H1 (cell line): ENCODE measurements at regions not wholly inside any gene's neighbourhood (a gene's known extent, or its start where the extent isn't known, plus 50 kb on each side); places are given as distances from the start of the nearest gene placed in this dataset.

Source experiments
- BACH1 ChIP-seq: IDR thresholded peaks from 2 replicates; pipeline ENCODE4 v1.6.1; 2012; ENCODE audit warnings: low read length, improper control_type of control experiment
- CBX8 ChIP-seq: fragments of 300-800, 300-1000 bp; sonication (generic); IDR thresholded peaks from 2 replicates; pipeline ENCODE4 v1.7.1; 2016; ENCODE audit warnings: low read depth, low read length, borderline replicate concordance
- FOSL1 ChIP-seq: IDR thresholded peaks from 2 replicates; pipeline ENCODE4 v1.6.1; 2011; ENCODE audit warnings: mild to moderate bottlenecking, low read depth, low read length, moderate library complexity; ENCODE audit not compliant: insufficient read depth
- GABPA ChIP-seq: IDR thresholded peaks from 2 replicates; pipeline ENCODE4 v1.6.1; 2011; ENCODE audit warnings: mild to moderate bottlenecking, low read length, moderate library complexity, borderline replicate concordance; ENCODE audit not compliant: insufficient read depth
- JUN ChIP-seq: IDR thresholded peaks from 2 replicates; pipeline ENCODE4 v1.6.1; 2011; ENCODE audit warnings: low read depth, mild to moderate bottlenecking, improper control_type of control experiment, low read length
- NANOG ChIP-seq: IDR thresholded peaks from 2 replicates; pipeline ENCODE4 v1.6.1; 2011; ENCODE audit warnings: low read length, low read depth, mild to moderate bottlenecking, inconsistent platforms; ENCODE audit not compliant: insufficient read depth, poor library complexity, severe bottlenecking
- POLR2AphosphoS5 ChIP-seq: IDR thresholded peaks from 2 replicates; pipeline ENCODE4 v1.6.1; 2011; ENCODE audit warnings: low read depth, low read length
- SP4 ChIP-seq: IDR thresholded peaks from 2 replicates; pipeline ENCODE4 v1.6.1; 2012; ENCODE audit warnings: low read length, inconsistent platforms
- TAF1 ChIP-seq: IDR thresholded peaks from 2 replicates; pipeline ENCODE4 v1.6.1; 2011; ENCODE audit warnings: mild to moderate bottlenecking, low read depth, low read length
- TF ChIP-seq, protein P1 (sequence below): fragments of 300-600 bp; sonication (generic); IDR thresholded peaks from 2 replicates; pipeline ENCODE4 v1.7.1; 2012; ENCODE audit warnings: low read length, moderate library complexity, mild to moderate bottlenecking, inconsistent platforms; ENCODE audit not compliant: insufficient replicate concordance
- TF ChIP-seq, protein P2 (sequence below): IDR thresholded peaks from 2 replicates; pipeline ENCODE4 v1.6.1; 2012; ENCODE audit warnings: inconsistent platforms
- TF ChIP-seq, protein P3 (sequence below): IDR thresholded peaks from 2 replicates; pipeline ENCODE4 v1.6.1; 2011; ENCODE audit warnings: low read depth, mild to moderate bottlenecking, low read length; ENCODE audit not compliant: insufficient read depth

DNA sequence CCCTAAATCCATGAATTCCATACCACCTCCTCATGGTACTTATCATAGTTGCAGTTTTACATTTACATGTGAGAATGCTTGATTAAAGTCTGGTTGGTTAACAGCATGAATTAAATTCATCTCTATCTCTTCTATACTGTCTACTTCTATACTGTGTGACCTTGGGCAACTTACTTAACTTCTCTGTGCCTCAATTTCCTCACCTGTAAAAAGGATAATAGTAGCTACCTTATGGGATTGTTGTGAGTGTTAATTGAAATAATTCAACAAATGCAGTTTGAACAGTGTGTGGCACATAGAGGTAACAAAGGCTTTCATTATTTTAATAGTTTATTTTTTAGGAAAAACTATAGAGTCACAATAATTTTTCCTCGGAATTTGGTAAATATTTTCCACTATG is 231.3 kb downstream of the RRAGC start (continued):
- TF ChIP-seq, protein P1, sequence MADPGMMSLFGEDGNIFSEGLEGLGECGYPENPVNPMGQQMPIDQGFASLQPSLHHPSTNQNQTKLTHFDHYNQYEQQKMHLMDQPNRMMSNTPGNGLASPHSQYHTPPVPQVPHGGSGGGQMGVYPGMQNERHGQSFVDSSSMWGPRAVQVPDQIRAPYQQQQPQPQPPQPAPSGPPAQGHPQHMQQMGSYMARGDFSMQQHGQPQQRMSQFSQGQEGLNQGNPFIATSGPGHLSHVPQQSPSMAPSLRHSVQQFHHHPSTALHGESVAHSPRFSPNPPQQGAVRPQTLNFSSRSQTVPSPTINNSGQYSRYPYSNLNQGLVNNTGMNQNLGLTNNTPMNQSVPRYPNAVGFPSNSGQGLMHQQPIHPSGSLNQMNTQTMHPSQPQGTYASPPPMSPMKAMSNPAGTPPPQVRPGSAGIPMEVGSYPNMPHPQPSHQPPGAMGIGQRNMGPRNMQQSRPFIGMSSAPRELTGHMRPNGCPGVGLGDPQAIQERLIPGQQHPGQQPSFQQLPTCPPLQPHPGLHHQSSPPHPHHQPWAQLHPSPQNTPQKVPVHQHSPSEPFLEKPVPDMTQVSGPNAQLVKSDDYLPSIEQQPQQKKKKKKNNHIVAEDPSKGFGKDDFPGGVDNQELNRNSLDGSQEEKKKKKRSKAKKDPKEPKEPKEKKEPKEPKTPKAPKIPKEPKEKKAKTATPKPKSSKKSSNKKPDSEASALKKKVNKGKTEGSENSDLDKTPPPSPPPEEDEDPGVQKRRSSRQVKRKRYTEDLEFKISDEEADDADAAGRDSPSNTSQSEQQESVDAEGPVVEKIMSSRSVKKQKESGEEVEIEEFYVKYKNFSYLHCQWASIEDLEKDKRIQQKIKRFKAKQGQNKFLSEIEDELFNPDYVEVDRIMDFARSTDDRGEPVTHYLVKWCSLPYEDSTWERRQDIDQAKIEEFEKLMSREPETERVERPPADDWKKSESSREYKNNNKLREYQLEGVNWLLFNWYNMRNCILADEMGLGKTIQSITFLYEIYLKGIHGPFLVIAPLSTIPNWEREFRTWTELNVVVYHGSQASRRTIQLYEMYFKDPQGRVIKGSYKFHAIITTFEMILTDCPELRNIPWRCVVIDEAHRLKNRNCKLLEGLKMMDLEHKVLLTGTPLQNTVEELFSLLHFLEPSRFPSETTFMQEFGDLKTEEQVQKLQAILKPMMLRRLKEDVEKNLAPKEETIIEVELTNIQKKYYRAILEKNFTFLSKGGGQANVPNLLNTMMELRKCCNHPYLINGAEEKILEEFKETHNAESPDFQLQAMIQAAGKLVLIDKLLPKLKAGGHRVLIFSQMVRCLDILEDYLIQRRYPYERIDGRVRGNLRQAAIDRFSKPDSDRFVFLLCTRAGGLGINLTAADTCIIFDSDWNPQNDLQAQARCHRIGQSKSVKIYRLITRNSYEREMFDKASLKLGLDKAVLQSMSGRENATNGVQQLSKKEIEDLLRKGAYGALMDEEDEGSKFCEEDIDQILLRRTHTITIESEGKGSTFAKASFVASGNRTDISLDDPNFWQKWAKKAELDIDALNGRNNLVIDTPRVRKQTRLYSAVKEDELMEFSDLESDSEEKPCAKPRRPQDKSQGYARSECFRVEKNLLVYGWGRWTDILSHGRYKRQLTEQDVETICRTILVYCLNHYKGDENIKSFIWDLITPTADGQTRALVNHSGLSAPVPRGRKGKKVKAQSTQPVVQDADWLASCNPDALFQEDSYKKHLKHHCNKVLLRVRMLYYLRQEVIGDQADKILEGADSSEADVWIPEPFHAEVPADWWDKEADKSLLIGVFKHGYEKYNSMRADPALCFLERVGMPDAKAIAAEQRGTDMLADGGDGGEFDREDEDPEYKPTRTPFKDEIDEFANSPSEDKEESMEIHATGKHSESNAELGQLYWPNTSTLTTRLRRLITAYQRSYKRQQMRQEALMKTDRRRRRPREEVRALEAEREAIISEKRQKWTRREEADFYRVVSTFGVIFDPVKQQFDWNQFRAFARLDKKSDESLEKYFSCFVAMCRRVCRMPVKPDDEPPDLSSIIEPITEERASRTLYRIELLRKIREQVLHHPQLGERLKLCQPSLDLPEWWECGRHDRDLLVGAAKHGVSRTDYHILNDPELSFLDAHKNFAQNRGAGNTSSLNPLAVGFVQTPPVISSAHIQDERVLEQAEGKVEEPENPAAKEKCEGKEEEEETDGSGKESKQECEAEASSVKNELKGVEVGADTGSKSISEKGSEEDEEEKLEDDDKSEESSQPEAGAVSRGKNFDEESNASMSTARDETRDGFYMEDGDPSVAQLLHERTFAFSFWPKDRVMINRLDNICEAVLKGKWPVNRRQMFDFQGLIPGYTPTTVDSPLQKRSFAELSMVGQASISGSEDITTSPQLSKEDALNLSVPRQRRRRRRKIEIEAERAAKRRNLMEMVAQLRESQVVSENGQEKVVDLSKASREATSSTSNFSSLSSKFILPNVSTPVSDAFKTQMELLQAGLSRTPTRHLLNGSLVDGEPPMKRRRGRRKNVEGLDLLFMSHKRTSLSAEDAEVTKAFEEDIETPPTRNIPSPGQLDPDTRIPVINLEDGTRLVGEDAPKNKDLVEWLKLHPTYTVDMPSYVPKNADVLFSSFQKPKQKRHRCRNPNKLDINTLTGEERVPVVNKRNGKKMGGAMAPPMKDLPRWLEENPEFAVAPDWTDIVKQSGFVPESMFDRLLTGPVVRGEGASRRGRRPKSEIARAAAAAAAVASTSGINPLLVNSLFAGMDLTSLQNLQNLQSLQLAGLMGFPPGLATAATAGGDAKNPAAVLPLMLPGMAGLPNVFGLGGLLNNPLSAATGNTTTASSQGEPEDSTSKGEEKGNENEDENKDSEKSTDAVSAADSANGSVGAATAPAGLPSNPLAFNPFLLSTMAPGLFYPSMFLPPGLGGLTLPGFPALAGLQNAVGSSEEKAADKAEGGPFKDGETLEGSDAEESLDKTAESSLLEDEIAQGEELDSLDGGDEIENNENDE: no peak
- TF ChIP-seq, protein P2, sequence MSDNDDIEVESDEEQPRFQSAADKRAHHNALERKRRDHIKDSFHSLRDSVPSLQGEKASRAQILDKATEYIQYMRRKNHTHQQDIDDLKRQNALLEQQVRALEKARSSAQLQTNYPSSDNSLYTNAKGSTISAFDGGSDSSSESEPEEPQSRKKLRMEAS: no peak
- TF ChIP-seq JUN: no peak
- TF ChIP-seq SP4: no peak
- no peak for TF ChIP-seq GABPA
- TF ChIP-seq TAF1: no peak
- no peak for TF ChIP-seq BACH1
- no peak for TF ChIP-seq POLR2AphosphoS5
- TF ChIP-seq CBX8: no peak
- TF ChIP-seq, protein P3, sequence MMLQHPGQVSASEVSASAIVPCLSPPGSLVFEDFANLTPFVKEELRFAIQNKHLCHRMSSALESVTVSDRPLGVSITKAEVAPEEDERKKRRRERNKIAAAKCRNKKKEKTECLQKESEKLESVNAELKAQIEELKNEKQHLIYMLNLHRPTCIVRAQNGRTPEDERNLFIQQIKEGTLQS: no peak
- TF ChIP-seq NANOG: no peak
- no peak for TF ChIP-seq FOSL1
